T-helper 2 cell treated with Interferon-gamma antibody and Interleukin-4, amounts not matched to agents 5 μg/mL and 100 μg/mL, for 36 hours (primary cell): ENCODE measurements at regions not wholly inside any gene's neighbourhood (a gene's known extent, or its start where the extent isn't known, plus 50 kb on each side); places are given as distances from the start of the nearest gene placed in this dataset.
A peak's percentile ranks its signal among the peaks of the same experiment; 100 is the strongest.
"Not testable (repeated sequence)": the region's sequence is repeated elsewhere in the genome, so short reads cannot be mapped to it uniquely, and the experiment has no call there.

ENCODE experiments used
- DNase-seq: peaks from one replicate; pipeline ENCODE4 v3.0.0; 2021; ENCODE audit warnings: low spot score
- H3K27ac Mint-ChIP-seq: one replicate; pipeline ENCODE4 v1.8.0; 2021; ENCODE audit warnings: mild to moderate bottlenecking, mixed read lengths
- H3K27me3 Mint-ChIP-seq: one replicate; pipeline ENCODE4 v1.8.0; 2021; ENCODE audit warnings: low read depth, mixed read lengths
- H3K36me3 Mint-ChIP-seq: one replicate; pipeline ENCODE4 v1.8.0; 2021; ENCODE audit warnings: low read depth, mixed read lengths
- H3K4me1 Mint-ChIP-seq: one replicate; pipeline ENCODE4 v1.8.0; 2021; ENCODE audit warnings: low read depth, mixed read lengths
- H3K4me3 Mint-ChIP-seq: one replicate; pipeline ENCODE4 v1.8.0; 2022; ENCODE audit warnings: mild to moderate bottlenecking, moderate library complexity, mixed read lengths
- H3K9me3 Mint-ChIP-seq: one replicate; pipeline ENCODE4 v1.8.0; 2021; ENCODE audit warnings: mixed read lengths

GRCh38 chr12:131275824-131276223, 322.1 kb downstream of the ADGRD1 start:
- no peaks in the 10 kb centered on the region for H3K27me3 Mint-ChIP-seq
- H3K9me3 Mint-ChIP-seq, result no peaks in the 10 kb centered on the region
- H3K4me1 Mint-ChIP-seq, result no peaks in the 10 kb centered on the region
- H3K36me3 Mint-ChIP-seq, result no peaks in the 10 kb centered on the region
- H3K4me3 Mint-ChIP-seq, result no peak overlapping the region
- no peak for DNase-seq
- no peak overlapping the region for H3K27ac Mint-ChIP-seq

GRCh38 chr12:131276501-131277185, 322.9 kb downstream of the ADGRD1 start:
- no peaks in the 10 kb centered on the region for H3K27me3 Mint-ChIP-seq
- H3K36me3 Mint-ChIP-seq, result no peaks in the 10 kb centered on the region
- DNase-seq, result no peak
- no peak overlapping the region for H3K27ac Mint-ChIP-seq
- no peaks in the 10 kb centered on the region for H3K9me3 Mint-ChIP-seq
- no peak overlapping the region for H3K4me3 Mint-ChIP-seq
- H3K4me1 Mint-ChIP-seq, result no peaks in the 10 kb centered on the region

GRCh38 chr12:131277186-131278091, 323.7 kb downstream of the ADGRD1 start:
- DNase-seq, H3K9me3 Mint-ChIP-seq, H3K36me3 Mint-ChIP-seq, H3K4me3 Mint-ChIP-seq, H3K27me3 Mint-ChIP-seq, H3K27ac Mint-ChIP-seq, H3K4me1 Mint-ChIP-seq: not testable (repeated sequence)

GRCh38 chr12:131278451-131279115, 324.9 kb downstream of the ADGRD1 start:
- not testable (repeated sequence) for H3K4me3 Mint-ChIP-seq, H3K27me3 Mint-ChIP-seq, DNase-seq, H3K9me3 Mint-ChIP-seq, H3K27ac Mint-ChIP-seq, H3K4me1 Mint-ChIP-seq, H3K36me3 Mint-ChIP-seq

- no peaks in the 10 kb centered on the region for H3K27me3 Mint-ChIP-seq
- DNase-seq, result no peak
- no peaks in the 10 kb centered on the region for H3K9me3 Mint-ChIP-seq
- no peak overlapping the region for H3K27ac Mint-ChIP-seq
- no peak overlapping the region for H3K4me3 Mint-ChIP-seq
- no peaks in the 10 kb centered on the region for H3K36me3 Mint-ChIP-seq
- H3K4me1 Mint-ChIP-seq, result no peaks in the 10 kb centered on the region
These were observed 325.7 kb downstream of the ADGRD1 start for GRCh38 chr12:131279281-131279921.

- Mint-ChIP-seq H3K9me3 (no peaks in the 10 kb centered on the region), H3K4me3 (no peak overlapping the region), H3K36me3 (no peaks in the 10 kb centered on the region), H3K27ac (no peak overlapping the region), H3K27me3 (no peaks in the 10 kb centered on the region), H3K4me1 (no peaks in the 10 kb centered on the region)
- DNase-seq, result no peak
These were observed 326.7 kb downstream of the ADGRD1 start for GRCh38 chr12:131280426-131280825.

GRCh38 chr12:131281016-131281415, 327.3 kb downstream of the ADGRD1 start:
- no peak for DNase-seq
- no peaks in the 10 kb centered on the region for H3K9me3 Mint-ChIP-seq
- no peaks in the 10 kb centered on the region for H3K27me3 Mint-ChIP-seq
- H3K27ac Mint-ChIP-seq, result no peak overlapping the region
- no peak overlapping the region for H3K4me3 Mint-ChIP-seq
- no peaks in the 10 kb centered on the region for H3K4me1 Mint-ChIP-seq
- no peaks in the 10 kb centered on the region for H3K36me3 Mint-ChIP-seq

- Mint-ChIP-seq H3K27me3 (no peaks in the 10 kb centered on the region), H3K4me1 (no peaks in the 10 kb centered on the region), H3K9me3 (no peaks in the 10 kb centered on the region), H3K27ac (no peak overlapping the region), H3K4me3 (no peak overlapping the region), H3K36me3 (no peaks in the 10 kb centered on the region)
- DNase-seq, result no peak
These were observed 328.8 kb downstream of the ADGRD1 start for GRCh38 chr12:131282292-131283080.

- Mint-ChIP-seq H3K36me3 (no peaks in the 10 kb centered on the region), H3K4me3 (no peak overlapping the region), H3K9me3 (no peaks in the 10 kb centered on the region), H3K27me3 (no peaks in the 10 kb centered on the region), H3K27ac (peak overlapping the region; percentile 1), H3K4me1 (no peaks in the 10 kb centered on the region)
- DNase-seq, result no peak
These were observed 329.6 kb downstream of the ADGRD1 start for GRCh38 chr12:131283191-131283861.

GRCh38 chr12:131283862-131284825, 330.4 kb downstream of the ADGRD1 start:
- not testable (repeated sequence) for H3K4me1 Mint-ChIP-seq, DNase-seq

GRCh38 chr12:131284954-131285904, 331.5 kb downstream of the ADGRD1 start:
- not testable (repeated sequence) for DNase-seq, H3K36me3 Mint-ChIP-seq, H3K4me1 Mint-ChIP-seq, H3K4me3 Mint-ChIP-seq, H3K27ac Mint-ChIP-seq, H3K9me3 Mint-ChIP-seq, H3K27me3 Mint-ChIP-seq

More at GRCh38 chr12:131283862-131284825, 330.4 kb downstream of the ADGRD1 start:
- H3K27me3 Mint-ChIP-seq, H3K36me3 Mint-ChIP-seq, H3K9me3 Mint-ChIP-seq, H3K4me3 Mint-ChIP-seq: not testable (repeated sequence)
- peak overlapping the region; percentile 1 for H3K27ac Mint-ChIP-seq
